SK-N-SH treated with all-trans-retinoic acid at 6 μM for 48 hours (cell line): ENCODE measurements at regions not wholly inside any gene's neighbourhood (a gene's known extent, or its start where the extent isn't known, plus 50 kb on each side); places are given as distances from the start of the nearest gene placed in this dataset.

ENCODE experiments used
- ARNTL ChIP-seq: fragments of 450-650 bp; formaldehyde crosslinking; IDR thresholded peaks from 2 replicates; pipeline ENCODE4 v1.5.0; 2020; ENCODE audit warnings: low read depth, mild to moderate bottlenecking, moderate library complexity, borderline replicate concordance
- ESRRG ChIP-seq: fragments of 250-450 bp; sonication (Bioruptor Pico); IDR thresholded peaks from 2 replicates; pipeline ENCODE4 v1.6.1; 2021; ENCODE audit warnings: mild to moderate bottlenecking
- PPARA ChIP-seq: fragments of 250-450 bp; sonication (Bioruptor Pico); IDR thresholded peaks from 2 replicates; pipeline ENCODE4 v1.5.0; 2020; ENCODE audit warnings: mild to moderate bottlenecking, borderline replicate concordance
- RARB ChIP-seq: fragments of 250-450 bp; sonication (Bioruptor Pico); IDR thresholded peaks from 2 replicates; pipeline ENCODE4 v1.8.0; 2021; ENCODE audit warnings: mild to moderate bottlenecking, moderate library complexity
- SNAI2 ChIP-seq: fragments of 250-450 bp; sonication (Bioruptor Pico); IDR thresholded peaks from 2 replicates; pipeline ENCODE4 v1.5.0; 2020; ENCODE audit warnings: mild to moderate bottlenecking, moderate library complexity
- ZFP30 ChIP-seq: fragments of 450-650 bp; formaldehyde crosslinking; IDR thresholded peaks from 2 replicates; pipeline ENCODE4 v1.5.0; 2022; ENCODE audit warnings: mild to moderate bottlenecking, moderate library complexity

- TF ChIP-seq PPARA (CRISPR knock-in tag) = no peak
- TF ChIP-seq RARB (CRISPR knock-in tag) = no peak
- TF ChIP-seq ZFP30 = no peak
- no peak for TF ChIP-seq ARNTL (CRISPR knock-in tag)
- no peak for TF ChIP-seq ESRRG (CRISPR knock-in tag)
- no peak for TF ChIP-seq SNAI2 (CRISPR knock-in tag)
These were observed 333.6 kb upstream of the FAM241A start for GRCh38 chr4:111811661-111812060.
